ENCODE measurements at regions not wholly inside any gene's neighbourhood (a gene's known extent, or its start where the extent isn't known, plus 50 kb on each side); places are given as distances from the start of the nearest gene placed in this dataset.

- 78 to 84% methylated on average over 11 of the region's 11 CpGs for WGBS, 2 donors
- TF ChIP-seq POLR2A (IDR thresholded peaks at IDR 0.05), result no peak
- TF ChIP-seq CTCF (IDR thresholded peaks at IDR 0.05), result no peak
- Histone ChIP-seq H3K36me3 (replicated peaks in 1 of 2; ENCODE audit: insufficient read depth in 1 of 2, low read depth in 2 of 2) (no peaks in the 10 kb centered on the region), H3K27ac (no peak overlapping the region), H3K4me3 (no peak overlapping the region), H3K9me3 (no peaks in the 10 kb centered on the region), H3K4me1 (no peaks in the 10 kb centered on the region), H3K27me3 (no peaks in the 10 kb centered on the region)
- ATAC-seq (no peak), DNase-seq (no peak)
- intact Hi-C loops (cut with DNase I), result no loop called here
Measured at GRCh38 chr2:120803764-120804335, 68.2 kb downstream of the GLI2 start.

- WGBS, 2 donors, result 72 to 75% methylated on average over 6 of the region's 6 CpGs
- Histone ChIP-seq H3K27ac (no peak overlapping the region), H3K36me3 (replicated peaks in 1 of 2; ENCODE audit: insufficient read depth in 1 of 2, low read depth in 2 of 2) (no peaks in the 10 kb centered on the region), H3K27me3 (no peaks in the 10 kb centered on the region), H3K4me1 (no peaks in the 10 kb centered on the region), H3K4me3 (no peak overlapping the region), H3K9me3 (no peaks in the 10 kb centered on the region)
- TF ChIP-seq POLR2A (IDR thresholded peaks at IDR 0.05) (no peak), CTCF (IDR thresholded peaks at IDR 0.05) (no peak)
- DNase-seq (no peak), ATAC-seq (no peak)
- intact Hi-C loops (cut with DNase I), result no loop called here
Measured at GRCh38 chr2:120804459-120804858, 68.8 kb downstream of the GLI2 start.

GRCh38 chr2:120805011-120805410 lies 69.3 kb downstream of the GLI2 start:
- no peak overlapping the region for H3K27ac ChIP-seq
- intact Hi-C loops (cut with DNase I), result no loop called here
- TF ChIP-seq POLR2A (IDR thresholded peaks at IDR 0.05), result no peak
- no peak for TF ChIP-seq CTCF (IDR thresholded peaks at IDR 0.05)
- no peaks in the 10 kb centered on the region for H3K36me3 ChIP-seq (replicated peaks in 1 of 2; ENCODE audit: insufficient read depth in 1 of 2, low read depth in 2 of 2)
- DNase-seq (no peak), ATAC-seq (no peak)
- no peaks in the 10 kb centered on the region for H3K27me3 ChIP-seq
- no peak overlapping the region for H3K4me3 ChIP-seq
- no peaks in the 10 kb centered on the region for H3K9me3 ChIP-seq
- no peaks in the 10 kb centered on the region for H3K4me1 ChIP-seq
- 83 to 87% methylated on average over 12 to 13 of the region's 13 CpGs for WGBS, 2 donors

GRCh38 chr2:120805602-120806001 lies 69.9 kb downstream of the GLI2 start:
- intact Hi-C loops (cut with DNase I), result no loop called here
- Histone ChIP-seq H3K36me3 (replicated peaks in 1 of 2; ENCODE audit: insufficient read depth in 1 of 2, low read depth in 2 of 2) (no peaks in the 10 kb centered on the region), H3K27ac (no peak overlapping the region), H3K27me3 (no peaks in the 10 kb centered on the region), H3K4me1 (no peaks in the 10 kb centered on the region), H3K9me3 (no peaks in the 10 kb centered on the region), H3K4me3 (no peak overlapping the region)
- ATAC-seq, result no peak
- no peak for DNase-seq
- TF ChIP-seq POLR2A (IDR thresholded peaks at IDR 0.05), result no peak
- TF ChIP-seq CTCF (IDR thresholded peaks at IDR 0.05), result no peak
- WGBS, 2 donors, result 66 to 75% methylated on average over 4 of the region's 4 CpGs

- Histone ChIP-seq H3K27ac (no peak overlapping the region), H3K36me3 (replicated peaks in 1 of 2; ENCODE audit: insufficient read depth in 1 of 2, low read depth in 2 of 2) (no peaks in the 10 kb centered on the region), H3K4me3 (no peak overlapping the region), H3K9me3 (no peaks in the 10 kb centered on the region), H3K4me1 (no peaks in the 10 kb centered on the region), H3K27me3 (no peaks in the 10 kb centered on the region)
- intact Hi-C loops (cut with DNase I), result no loop called here
- TF ChIP-seq POLR2A (IDR thresholded peaks at IDR 0.05), result no peak
- TF ChIP-seq CTCF (IDR thresholded peaks at IDR 0.05), result no peak
- ATAC-seq (no peak), DNase-seq (no peak)
- 76 to 97% methylated on average over 7 to 10 of the region's 10 CpGs for WGBS, 2 donors
Measured at GRCh38 chr2:120807751-120808150, 72.1 kb downstream of the GLI2 start.
